ENCODE measurements at regions not wholly inside any gene's neighbourhood (a gene's known extent, or its start where the extent isn't known, plus 50 kb on each side); places are given as distances from the start of the nearest gene placed in this dataset.
"Not testable (repeated sequence)": the region's sequence is repeated elsewhere in the genome, so short reads cannot be mapped to it uniquely, and the experiment has no call there.

DNA sequence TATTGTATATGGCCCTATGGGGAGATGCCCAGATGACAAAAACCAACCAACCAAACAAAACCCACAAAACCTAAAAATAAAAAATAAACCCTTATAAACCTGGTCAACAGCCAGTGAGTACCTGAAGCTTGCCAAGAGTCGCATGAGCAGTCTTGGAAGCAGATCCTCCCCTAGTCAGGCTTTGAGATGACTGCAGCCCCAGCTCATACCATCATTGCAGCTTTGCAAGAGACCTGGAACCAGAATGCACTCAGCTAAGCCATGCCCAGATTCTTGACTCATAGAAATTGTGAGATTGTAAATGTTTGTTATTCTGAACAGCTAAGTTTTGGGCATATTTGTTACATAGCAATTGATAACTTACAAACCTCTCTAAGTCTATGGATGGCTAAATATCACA is 326.8 kb downstream of the HLX start:
- DNase-seq: no peak

DNA sequence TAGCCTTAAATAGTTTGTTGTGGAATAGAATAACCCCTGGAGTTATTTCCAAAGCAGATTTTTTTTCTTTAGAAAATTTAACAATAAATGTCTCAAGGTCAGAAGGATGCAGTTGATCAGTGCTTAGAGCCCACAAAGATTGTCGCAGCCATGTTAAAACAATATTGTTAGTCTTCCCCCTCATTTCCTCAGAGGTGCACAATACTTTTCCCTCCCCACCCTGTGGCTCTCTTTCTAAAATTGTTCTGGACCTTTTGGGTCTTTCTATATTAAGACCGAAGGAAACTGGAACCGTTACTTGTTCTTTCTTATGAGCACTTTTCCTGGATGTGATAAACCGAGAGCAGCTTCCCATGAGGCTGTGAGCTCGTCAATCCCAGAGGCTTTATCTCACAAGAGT is 333.7 kb downstream of the HLX start:
- DNase-seq: no peak

DNA sequence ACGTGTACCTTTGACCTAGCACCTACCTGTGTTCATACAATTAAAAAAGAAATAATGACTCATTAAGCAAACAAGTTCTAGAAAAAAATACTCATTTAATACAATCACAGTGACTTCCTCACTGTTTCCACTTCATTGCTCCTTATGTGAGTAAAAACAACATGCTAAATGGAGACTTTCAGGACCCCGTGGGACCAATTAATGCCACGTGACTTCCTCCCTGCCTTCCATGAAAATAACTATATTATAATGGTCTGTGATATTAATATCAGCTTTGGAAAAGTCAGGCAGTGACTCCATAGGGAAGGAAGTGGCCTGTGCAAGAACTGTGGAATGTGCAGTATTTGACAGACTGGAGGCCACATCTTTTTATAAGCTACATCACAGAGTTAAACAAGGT is 337.8 kb downstream of the HLX start:
- DNase-seq: no peak

DNA sequence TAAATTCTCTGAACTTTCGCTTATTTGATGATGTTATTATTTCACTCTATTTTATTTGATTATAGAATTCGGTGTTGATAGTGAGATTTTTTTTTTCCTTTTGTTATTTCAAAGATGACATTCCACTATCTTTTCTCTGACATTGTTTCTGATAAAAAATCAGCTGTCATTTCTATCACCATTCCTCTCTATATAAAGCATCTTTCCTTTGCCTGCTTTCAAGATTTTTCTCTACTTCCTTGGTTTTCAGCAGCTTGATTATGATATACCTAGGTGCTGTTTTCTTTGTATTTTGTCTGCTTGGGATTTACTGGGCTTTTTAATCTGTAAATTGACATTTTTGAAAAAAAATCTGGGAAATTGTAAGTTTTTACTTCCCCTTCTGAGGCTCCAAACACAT is 344.0 kb downstream of the HLX start:
- DNase-seq: no peak

DNA sequence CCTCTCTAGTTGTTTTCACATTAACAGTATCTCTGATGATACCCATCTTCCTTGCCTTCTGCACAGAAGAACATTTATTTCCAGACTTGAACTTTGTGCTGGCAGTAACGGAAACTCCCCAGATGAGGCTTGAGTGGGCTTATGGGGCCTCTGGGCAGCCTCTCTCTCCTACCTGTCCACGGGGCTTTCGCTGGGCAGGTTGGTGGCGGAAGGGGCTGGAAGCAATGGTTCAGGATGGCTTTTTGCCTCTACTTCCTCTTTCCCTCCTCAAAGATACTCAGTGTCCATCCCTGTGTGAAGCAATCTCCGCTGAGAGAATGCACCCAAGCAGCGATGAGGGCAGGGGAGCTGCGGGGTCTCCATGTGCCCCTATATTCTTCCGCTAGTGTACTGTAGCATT is 348.2 kb downstream of the HLX start:
- DNase-seq: no peak

DNA sequence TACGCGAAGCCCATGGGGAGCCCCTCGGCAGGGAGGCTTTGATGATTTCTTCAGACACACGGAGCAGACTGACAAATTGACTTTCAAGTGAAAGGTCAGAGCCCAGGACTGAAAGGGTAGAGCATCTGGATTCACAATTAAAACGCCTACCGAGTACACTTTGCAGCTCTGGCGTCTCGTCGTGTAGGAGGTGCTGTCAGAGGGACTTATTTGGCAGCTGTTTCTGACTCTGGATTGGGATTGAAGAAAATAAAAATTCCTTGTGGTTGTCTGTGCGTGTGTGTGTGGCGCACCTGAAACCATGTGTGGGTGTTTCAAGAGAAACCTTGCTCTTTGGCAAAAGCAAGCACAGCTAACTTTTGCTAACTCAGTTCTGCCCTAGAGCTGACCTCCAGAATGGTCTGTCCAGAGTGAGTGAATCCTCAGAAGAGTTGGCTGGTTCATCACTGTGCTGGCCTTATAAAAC is 348.7 kb downstream of the HLX start:
- DNase-seq: no peak

DNA sequence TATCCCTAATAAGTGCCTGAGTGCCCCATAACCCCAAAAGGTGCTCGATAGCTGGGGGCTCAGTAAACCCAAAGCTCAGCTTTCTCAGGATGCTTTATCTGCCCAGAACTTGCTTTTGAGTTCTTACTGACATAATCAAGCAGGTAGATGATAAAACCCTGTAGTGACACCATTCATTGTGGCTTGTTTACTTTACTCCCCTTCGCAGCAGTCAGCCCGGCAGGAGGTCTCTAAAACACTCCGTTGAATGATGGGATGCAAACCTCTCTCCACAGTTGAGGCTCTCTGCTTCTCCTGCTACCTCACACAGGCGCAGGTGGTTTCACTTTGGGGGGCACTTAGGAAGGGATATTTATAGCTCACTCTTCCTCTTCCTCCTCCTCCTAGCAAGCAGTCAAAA is 349.4 kb downstream of the HLX start:
- no peak for DNase-seq

DNA sequence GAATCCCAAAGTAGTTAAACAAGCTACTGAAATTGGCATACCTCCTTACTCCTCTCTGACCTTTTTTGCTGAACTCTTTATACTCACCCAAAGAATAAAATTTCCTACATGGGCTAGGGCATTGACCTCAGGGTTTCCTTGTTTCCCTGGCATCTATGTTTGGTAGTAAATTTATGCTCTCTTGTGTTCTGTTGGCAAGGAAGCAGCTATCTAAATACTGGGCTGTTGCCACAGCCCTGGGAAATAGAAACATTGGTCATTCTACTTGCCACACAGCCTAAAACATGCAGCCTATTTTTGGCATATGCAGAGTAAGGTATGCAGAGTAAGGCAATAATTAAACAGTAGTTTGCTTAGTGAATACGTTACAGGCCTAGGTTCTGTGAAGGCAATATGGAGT is 351.4 kb downstream of the HLX start:
- DNase-seq: no peak

DNA sequence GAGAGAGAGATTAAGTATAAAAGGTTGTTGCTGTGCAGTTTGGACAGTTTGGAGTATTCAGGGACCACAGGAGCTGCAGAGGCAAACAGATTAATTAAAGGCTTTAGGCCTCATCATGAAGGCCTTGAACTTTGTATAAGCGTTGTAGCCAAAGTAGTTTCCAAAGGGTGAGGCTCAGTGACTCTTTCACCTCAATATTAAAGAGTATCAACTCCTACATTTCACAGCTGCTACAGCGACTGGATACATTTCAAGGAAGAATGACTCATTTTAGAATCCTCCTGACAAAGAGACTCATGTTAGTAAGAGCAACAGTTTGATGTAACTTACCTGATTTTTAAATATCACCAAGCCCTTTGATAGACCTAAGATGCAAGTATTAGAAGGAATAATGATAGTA is 355.5 kb downstream of the HLX start:
- DNase-seq: no peak

DNA sequence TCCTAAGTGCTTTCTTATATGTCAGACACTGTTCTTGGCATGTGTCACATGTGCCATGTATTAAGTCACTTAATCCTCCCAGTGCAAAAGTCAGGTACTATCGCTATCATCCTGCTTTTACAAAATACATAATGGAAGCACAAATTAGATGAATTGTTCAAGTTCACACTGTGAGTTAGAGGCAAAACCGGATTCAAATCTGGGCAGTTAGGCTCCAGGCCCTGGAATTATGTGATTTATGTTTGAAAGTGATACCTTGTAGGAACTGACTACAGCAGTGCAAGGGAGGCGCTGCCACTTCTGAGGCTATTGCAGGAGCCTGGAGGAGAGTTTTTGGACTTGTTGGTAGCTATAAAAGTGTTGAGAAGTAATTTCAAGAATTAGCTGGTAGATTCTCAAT is 358.3 kb downstream of the HLX start:
- DNase-seq: no peak

DNA sequence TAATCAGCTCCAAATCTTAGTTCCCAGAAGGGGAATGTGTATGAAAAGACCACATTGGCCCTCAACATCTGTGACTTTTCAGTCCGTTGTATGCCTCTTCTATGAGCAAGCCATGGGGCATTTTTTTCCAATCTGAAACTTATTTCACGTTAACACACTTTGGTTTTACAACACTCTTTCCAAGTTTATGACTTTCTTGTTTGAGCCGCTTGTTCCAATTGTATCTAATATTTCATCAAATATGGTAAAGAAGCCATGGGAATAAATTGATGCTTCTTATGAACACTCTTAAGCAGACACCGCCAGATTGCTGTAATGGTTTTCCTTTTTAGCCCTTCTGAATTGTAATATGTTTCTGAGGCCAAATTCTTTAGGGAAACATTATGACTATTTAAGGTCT is 359.9 kb downstream of the HLX start:
- no peak for DNase-seq

DNA sequence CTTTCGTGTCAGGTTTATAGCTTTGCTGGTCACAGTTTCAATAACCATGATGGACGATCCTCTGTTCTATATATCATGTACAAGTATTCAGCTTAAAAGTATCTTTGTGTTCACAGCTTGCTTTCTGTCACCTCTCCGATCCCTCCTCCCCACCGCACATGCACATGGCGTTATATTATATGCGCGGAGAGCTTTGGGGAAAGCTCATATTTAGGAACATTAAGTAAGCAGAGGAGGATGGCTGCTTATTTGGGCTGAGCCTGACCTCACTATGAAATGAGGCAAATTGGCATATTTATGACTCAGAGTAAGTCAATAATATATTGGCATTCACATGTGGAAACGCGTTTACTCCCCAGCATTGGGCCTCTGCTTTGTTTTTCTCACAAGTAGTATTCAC is 360.5 kb downstream of the HLX start:
- no peak for DNase-seq

DNA sequence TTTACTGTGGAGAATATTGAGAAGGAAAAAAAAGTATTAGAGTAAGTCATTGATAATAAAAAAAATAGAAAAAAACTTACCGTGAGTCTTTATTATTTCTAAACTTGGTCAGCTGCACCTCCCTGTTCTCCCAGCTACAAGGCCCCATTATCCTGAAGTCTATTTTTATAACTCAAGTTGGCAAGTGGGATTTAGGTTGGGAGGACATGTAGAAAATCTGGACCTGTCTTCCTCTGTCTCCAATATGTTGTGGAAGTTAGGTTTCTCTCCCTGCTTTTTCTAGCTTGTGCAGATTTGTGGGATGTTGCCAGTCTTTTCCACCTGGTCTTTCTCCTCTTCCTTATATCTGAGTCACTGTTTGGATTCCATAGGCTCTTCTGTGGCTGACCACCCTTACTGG is 361.4 kb downstream of the HLX start:
- no peak for DNase-seq

DNA sequence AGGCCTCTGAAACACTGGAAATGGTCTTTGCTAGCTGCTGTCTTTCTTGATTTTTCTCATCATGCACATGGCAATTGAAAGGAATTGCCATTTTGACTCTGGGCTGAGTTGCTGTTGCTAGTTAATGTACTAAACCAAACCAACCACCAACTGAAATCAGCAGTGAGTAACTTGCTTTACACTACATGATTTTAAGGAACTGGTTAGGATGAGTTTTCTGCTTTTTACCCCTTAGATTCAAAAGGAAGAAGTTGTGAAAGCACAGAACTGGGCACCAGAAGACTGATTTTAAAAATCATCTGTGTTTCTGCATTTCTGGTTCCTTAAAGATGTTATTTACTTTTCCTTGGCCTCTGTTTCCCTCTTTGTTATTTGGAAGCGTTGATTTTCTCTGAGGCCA is 361.9 kb downstream of the HLX start:
- DNase-seq: no peak

DNA sequence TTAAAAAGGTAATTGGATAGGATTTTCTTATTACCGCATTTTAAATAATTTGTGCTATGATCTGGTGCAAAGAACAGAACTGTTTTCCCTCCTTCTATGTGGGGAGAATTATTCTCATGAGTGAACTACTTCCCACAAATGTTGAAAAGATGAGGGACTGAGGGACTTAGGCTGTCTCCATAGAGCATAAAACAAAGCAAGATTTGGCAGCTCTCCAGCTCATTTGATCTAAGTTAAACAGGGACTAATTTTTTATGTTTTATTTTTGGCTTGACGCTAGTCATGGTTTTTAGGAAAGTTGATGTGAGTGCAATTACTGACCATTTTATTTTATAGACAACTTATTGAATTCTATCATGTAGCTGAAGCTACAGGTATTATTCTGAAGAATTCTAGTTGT is 362.3 kb downstream of the HLX start:
- DNase-seq: no peak

DNA sequence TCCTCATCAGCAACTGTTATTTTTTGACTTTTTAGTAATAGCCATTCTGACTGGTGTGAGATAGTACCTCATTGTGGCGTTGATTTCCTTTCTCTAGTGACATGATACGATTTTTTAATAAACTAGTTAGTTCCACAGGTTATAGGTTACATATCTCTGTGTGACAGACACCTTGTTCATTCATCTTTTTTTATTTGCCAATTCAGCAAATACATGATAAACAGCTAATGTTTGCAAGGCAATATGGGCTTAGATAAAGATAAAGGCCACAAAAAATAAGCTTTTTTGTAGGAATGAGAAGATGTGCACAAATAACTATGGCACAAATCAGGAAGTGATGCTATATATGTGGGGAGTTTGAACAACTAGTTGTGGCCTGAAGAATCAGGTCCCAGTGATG is 366.8 kb downstream of the HLX start:
- DNase-seq: no peak

DNA sequence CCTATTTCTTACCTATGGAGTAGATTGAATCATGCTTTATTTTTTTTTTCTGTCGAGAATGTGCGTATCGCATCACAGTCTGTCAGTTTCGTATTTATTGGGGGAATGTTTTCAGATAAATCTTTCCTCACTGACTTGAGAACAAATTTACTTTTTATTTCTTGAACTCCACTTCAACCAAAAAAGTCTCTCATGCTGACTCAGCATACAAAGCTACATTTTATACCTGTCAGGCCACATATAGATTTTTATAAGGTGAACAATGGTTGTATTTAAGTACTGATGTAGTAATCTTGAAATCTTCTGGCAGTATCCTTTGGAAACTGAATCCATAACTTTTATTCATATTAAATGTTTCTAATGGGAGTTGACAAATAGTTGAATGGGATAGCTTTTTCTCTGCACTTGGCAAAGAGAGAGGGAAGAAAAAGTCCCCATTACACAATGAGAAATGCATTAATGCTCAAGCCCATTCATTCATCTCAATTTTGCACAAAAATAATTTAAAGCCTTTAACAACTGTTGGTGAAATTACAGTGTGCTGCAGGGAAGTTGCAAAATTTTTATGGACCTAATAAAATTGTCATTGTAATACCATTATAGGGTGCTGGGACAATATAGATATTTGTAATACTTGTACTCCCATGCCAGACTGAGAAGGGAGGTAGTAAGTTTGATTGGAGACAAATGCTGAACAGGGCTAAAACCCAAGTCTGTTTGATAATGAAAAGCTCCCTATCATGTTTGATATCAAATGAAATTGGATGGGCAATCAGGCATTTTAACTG is 367.6 kb downstream of the HLX start:
- DNase-seq: no peak

DNA sequence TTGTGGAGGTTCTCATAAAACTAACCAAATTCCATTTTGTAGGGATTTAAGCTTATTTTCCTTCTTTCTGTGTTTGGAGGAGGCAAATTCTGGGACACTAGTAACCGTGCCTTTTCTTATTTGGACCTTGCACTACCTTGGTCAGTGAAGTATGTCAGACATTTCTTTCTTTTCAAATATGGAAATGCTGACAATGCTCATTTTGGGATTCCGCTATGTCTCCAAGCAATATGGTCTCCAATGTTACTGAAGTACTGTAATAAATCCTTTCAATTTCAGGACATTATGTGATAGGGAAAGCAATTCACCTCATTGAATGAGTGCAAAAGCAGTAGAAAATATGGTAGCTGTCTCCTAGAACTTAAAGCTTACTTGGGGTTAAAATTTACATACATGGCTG is 372.3 kb downstream of the HLX start:
- no peak for DNase-seq

DNA sequence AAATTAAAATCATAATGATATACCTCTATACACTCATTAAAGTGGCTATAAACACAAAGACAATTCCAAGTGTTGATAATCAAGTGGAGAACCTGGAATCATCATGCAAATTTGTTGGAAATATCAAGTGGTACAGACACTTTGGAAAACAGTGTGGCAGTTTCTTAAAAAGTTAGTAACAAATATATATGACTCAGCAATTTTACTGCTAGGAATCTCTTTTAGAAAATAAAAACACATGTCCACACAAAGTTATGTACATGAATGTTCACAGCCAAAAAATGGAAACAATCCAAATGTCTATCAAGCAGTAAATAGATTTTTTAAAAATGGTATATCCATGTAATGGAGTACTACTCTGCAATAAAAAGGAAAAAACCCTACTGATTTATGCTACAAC is 375.6 kb downstream of the HLX start:
- DNase-seq: no peak

DNA sequence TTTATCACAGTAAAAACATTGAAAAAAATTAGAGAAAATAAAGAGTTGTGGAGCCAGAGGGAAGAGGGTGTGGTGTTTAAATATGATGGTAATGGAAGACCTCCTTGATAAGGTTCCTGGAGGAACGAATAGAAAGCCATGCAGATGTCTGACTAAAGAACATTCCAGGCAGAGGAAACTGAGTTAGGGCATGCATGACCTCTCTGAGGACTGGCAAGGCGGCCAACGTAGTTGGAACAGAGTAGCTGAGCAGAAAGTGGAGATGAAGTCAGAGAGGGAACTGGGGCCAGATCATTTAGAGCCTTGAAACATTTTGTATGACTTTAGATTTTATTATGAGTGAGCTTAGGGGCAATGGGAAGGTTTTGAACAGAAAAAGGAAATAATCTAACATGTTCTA is 377.5 kb downstream of the HLX start:
- DNase-seq: no peak

DNA sequence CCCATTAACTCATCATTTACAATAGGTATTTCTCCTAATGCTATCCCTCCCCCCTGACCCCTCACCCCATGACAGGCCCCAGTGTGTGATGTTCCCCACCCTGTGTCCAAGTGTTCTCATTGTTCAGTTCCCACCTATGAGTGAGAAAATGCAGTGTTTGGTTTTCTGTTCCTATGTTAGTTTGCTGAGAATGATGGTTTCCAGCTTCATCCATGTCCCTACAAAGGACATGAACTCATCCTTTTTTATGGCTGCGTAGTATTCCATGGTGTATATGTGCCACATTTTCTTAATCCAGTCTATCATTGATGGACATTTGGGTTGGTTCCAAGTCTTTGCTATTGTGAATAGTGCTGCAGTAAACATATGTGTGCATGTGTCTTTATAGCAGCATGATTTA is 378.3 kb downstream of the HLX start:
- DNase-seq: not testable (repeated sequence)

DNA sequence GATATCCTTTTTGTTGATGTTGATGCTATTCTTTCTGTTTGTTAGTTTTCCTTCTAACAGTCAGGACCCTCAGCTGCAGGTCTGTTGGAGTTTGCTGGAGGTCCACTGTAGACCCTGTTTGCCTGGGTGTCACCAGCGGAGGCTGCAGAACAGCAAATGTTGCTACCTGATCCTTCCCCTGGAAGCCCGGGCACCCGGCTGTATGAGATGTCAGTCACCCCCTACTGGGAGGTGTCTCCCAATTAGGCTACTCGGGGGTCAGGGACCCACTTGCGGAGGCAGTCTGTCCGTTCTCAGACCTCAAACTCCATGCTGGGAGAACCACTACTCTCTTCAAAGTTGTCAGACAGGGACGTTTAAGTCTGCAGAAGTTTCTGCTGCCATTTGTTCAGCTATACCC is 383.4 kb downstream of the HLX start:
- not testable (repeated sequence) for DNase-seq

DNA sequence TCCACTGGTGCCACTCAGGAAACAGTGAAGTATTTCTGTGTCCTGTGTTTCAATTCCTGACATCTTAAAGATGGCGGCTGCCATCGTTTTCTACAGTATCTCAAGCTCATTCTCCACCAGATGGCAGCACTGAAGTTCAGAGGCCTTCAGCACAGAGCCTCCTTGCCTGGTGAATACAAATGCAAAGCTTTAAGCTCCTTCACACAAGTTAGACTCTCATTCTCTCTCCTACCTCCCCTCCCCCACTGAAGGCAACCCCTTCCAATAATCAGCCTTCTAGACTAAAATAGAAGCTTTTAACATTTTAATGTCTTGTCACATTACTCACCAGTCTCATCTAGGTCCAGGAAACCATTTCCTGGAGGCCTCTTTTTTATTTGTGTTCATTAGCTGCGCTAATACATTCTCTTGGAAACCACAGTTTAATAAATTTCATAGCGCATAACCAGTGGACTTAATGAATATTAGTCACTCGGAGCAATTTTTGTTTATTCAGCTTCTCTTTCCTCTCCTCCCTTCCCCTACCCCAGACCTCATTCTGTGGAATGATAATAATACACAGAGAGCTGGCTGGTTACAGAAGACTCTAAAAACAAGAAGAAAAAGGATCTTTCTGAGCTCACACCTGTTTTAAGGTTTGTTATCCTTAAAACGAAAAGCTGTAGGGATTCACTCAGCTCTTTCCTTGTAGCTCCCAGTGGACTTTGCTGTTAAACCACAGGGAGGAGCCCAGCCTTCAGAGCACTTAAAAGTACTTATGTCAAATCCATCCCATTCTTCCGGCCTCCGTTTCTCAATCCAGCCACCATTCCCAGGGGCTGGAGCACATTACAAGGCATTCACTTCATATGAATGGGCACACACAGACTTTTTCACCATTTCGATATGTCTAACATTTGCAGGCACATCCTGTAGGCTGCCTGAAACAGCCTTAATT is 384.9 kb downstream of the HLX start:
- no peak for DNase-seq

DNA sequence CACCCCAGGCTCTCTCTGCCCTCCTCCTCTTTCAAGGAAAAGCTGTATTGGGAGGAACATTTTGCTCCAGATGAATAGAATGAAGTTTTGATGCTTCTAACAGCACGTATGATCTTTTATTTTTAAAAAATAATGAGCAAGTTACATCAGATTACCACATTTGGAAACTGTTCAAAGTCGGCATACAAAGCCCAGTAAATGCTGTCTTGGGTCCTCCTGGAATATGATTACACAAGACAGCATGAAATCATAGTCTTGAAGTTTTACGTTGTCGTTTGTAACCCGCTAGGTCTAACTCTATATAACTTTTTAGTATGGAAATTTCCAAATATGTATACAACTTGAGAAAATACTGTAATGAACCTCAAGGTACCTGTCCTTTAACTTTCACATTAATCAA is 385.6 kb downstream of the HLX start:
- DNase-seq: no peak
